Ishikawa (cell line): ENCODE measurements at regions not wholly inside any gene's neighbourhood (a gene's known extent, or its start where the extent isn't known, plus 50 kb on each side); places are given as distances from the start of the nearest gene placed in this dataset.

Experiments
- CEBPB ChIP-seq: IDR thresholded peaks from 2 replicates; pipeline ENCODE4 v1.6.1; 2012
- CREB1 ChIP-seq: IDR thresholded peaks from 2 replicates; pipeline ENCODE4 v1.6.1; 2012; ENCODE audit warnings: low read depth
- EGR1 ChIP-seq: IDR thresholded peaks from 2 replicates; pipeline ENCODE4 v1.6.1; 2012
- EP300 ChIP-seq: IDR thresholded peaks from 2 replicates; pipeline ENCODE4 v1.6.1; 2012; ENCODE audit warnings: borderline replicate concordance
- FOXM1 ChIP-seq: IDR thresholded peaks from 2 replicates; pipeline ENCODE4 v1.6.1; 2012; ENCODE audit warnings: low read depth, borderline replicate concordance
- MAX ChIP-seq: IDR thresholded peaks from 2 replicates; pipeline ENCODE4 v1.6.1; 2012
- NFIC ChIP-seq: IDR thresholded peaks from 2 replicates; pipeline ENCODE4 v1.6.1; 2012
- RAD21 ChIP-seq: IDR thresholded peaks from 2 replicates; pipeline ENCODE4 v1.6.1; 2012; ENCODE audit warnings: low read depth
- REST ChIP-seq: IDR thresholded peaks from 2 replicates; pipeline ENCODE4 v1.6.1; 2012; ENCODE audit warnings: low read depth, mild to moderate bottlenecking
- TAF1 ChIP-seq: IDR thresholded peaks from 2 replicates; pipeline ENCODE4 v1.6.1; 2012; ENCODE audit warnings: low read depth, mild to moderate bottlenecking
- TCF12 ChIP-seq: IDR thresholded peaks from 2 replicates; pipeline ENCODE4 v1.6.1; 2012; ENCODE audit warnings: low read depth
- TEAD4 ChIP-seq: IDR thresholded peaks from 2 replicates; pipeline ENCODE4 v1.6.1; 2012
- USF1 ChIP-seq: IDR thresholded peaks from 2 replicates; pipeline ENCODE4 v1.6.1; 2012
- YY1 ChIP-seq: IDR thresholded peaks from 2 replicates; pipeline ENCODE4 v1.6.1; 2012; ENCODE audit warnings: low read depth
- ZBTB7A ChIP-seq: IDR thresholded peaks from 2 replicates; pipeline ENCODE4 v1.6.1; 2012; ENCODE audit warnings: low read depth

- TF ChIP-seq CREB1 (no peak), REST (no peak), FOXM1 (no peak), TCF12 (no peak), CEBPB (no peak), MAX (no peak), TAF1 (no peak), EGR1 (no peak), USF1 (no peak), TEAD4 (no peak), RAD21 (no peak), NFIC (no peak), EP300 (no peak), YY1 (no peak), ZBTB7A (no peak)
Measured at GRCh38 chr22:47407461-47408025, 645.1 kb downstream of the TBC1D22A start.

GRCh38 chr22:47406896-47407295 is 644.4 kb downstream of the TBC1D22A start:
- no peak for TF ChIP-seq ZBTB7A
- TF ChIP-seq NFIC = no peak
- TF ChIP-seq MAX = no peak
- no peak for TF ChIP-seq CEBPB
- no peak for TF ChIP-seq RAD21
- no peak for TF ChIP-seq TAF1
- TF ChIP-seq YY1 = no peak
- no peak for TF ChIP-seq EGR1
- no peak for TF ChIP-seq EP300
- no peak for TF ChIP-seq FOXM1

- TF ChIP-seq MAX (no peak), EP300 (no peak), TEAD4 (no peak), ZBTB7A (no peak), TCF12 (no peak), TAF1 (no peak), CEBPB (no peak), YY1 (no peak), USF1 (no peak), CREB1 (no peak), RAD21 (no peak), REST (no peak), NFIC (no peak), FOXM1 (no peak)
Measured at GRCh38 chr22:47406180-47406834, 643.9 kb downstream of the TBC1D22A start.

GRCh38 chr22:47402876-47403525 is 640.6 kb downstream of the TBC1D22A start:
- TF ChIP-seq TCF12 (no peak), FOXM1 (no peak), EP300 (no peak), CREB1 (no peak), YY1 (no peak), MAX (no peak), CEBPB (no peak), NFIC (no peak), ZBTB7A (no peak), RAD21 (no peak), REST (no peak), TAF1 (no peak), EGR1 (no peak), TEAD4 (no peak), USF1 (no peak)
